ENCODE measurements at regions not wholly inside any gene's neighbourhood (a gene's known extent, or its start where the extent isn't known, plus 50 kb on each side); places are given as distances from the start of the nearest gene placed in this dataset.

DNA sequence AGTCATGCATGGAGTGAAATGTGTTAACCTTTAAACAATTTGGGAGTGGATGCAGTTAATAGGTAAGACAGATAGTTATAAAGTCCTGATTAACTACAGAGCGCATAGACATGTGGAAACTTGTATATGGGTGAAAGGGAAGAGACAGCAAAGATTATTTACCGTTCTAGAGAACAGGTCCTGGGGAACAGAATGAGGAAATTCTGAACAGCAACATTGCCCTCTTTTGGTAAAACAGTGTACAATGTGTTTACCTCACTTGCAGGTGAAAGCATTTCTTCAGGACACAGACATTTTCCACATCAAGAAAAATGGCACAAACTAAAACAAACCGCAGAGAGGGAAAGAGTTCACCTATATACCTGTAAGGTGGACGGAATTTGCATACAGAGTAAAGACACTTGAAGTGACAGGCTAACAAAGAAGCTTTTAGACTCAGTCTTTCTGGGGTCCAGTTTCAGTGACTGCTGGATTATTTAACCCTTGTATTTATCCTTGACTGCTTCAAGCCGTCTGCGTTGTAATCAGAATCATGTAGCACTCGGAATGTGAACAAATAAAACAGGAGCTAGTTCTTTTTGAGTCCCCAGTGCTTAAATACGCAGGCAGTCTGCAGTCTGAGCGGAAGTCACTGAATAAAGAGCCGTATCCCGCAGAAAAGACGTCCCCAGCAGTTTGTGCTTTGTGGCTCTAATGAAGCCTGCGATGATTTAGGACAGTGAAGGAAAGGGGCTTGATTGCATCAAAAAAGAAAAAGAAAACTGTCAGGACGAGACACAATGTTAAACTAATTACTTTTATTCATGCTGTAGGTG, 364.8 kb upstream of the GALNT5 start:
- TF ChIP-seq, protein P1, sequence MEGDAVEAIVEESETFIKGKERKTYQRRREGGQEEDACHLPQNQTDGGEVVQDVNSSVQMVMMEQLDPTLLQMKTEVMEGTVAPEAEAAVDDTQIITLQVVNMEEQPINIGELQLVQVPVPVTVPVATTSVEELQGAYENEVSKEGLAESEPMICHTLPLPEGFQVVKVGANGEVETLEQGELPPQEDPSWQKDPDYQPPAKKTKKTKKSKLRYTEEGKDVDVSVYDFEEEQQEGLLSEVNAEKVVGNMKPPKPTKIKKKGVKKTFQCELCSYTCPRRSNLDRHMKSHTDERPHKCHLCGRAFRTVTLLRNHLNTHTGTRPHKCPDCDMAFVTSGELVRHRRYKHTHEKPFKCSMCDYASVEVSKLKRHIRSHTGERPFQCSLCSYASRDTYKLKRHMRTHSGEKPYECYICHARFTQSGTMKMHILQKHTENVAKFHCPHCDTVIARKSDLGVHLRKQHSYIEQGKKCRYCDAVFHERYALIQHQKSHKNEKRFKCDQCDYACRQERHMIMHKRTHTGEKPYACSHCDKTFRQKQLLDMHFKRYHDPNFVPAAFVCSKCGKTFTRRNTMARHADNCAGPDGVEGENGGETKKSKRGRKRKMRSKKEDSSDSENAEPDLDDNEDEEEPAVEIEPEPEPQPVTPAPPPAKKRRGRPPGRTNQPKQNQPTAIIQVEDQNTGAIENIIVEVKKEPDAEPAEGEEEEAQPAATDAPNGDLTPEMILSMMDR (IDR thresholded peaks at IDR 0.05), result peak; percentile 27 to 70 (median 49)
- TF ChIP-seq POLR2A (IDR thresholded peaks at IDR 0.05) (no peak), EP300 (IDR thresholded peaks at IDR 0.05) (peak in 1 of 2 donors; percentile 39)

All from tibial nerve (tissue), 4 donors.